HG02678 (cell line): ENCODE measurements at regions not wholly inside any gene's neighbourhood (a gene's known extent, or its start where the extent isn't known, plus 50 kb on each side); places are given as distances from the start of the nearest gene placed in this dataset.

ENCODE experiments used
- ATAC-seq: cut with Tn5 transposase; IDR thresholded peaks from one replicate; pipeline ENCODE4 v1.9.1; 2021; ENCODE audit warnings: mild to moderate bottlenecking, moderate library complexity; ENCODE audit not compliant: unreplicated experiment

DNA sequence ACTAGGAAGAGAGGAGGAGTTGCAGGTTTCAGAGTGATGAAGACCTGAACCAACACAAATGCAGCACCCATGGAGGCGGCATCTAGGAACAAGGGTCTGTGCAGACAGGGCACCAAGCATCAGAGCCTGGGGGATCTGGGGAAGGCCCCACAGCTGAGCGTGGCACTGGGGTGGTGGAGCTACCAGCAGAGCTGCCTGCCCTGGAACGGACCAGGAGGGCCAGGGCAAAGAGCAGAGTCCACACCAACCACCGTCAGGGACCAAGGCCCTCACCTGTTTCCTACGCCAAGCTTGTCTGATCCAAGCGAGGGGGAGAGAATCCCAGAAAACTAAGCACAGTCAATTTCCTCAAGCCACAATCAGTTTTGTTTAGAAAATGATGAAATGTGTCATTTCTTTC lies 79.0 kb upstream of the SYT6 start:
- no peak for ATAC-seq

DNA sequence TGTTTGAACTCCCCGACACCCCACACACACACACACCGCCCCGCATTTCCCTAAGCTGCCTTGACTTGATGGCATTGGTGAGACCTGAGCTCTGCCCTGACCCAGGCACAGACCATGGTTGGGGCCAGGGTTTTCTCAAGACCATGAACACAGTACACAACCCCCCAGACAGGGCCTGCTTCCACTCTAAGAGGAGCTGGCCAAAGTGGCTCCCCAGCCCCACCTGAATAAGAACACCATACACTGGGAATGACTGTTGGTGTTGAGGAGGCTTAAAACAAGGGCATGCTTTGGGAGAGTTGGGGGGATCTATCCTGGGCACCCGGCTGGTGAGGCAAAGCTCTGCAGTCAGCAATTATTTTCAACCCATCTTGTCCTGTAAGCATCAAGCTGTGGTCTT lies 77.6 kb upstream of the SYT6 start:
- no peak for ATAC-seq

- ATAC-seq: no peak
These were observed 75.7 kb upstream of the SYT6 start for GRCh38 chr1:114229368-114229767.

GRCh38 chr1:114227059-114227458 lies 73.4 kb upstream of the SYT6 start:
- ATAC-seq: no peak

GRCh38 chr1:114224196-114224907 lies 70.7 kb upstream of the SYT6 start:
- no peak for ATAC-seq

DNA sequence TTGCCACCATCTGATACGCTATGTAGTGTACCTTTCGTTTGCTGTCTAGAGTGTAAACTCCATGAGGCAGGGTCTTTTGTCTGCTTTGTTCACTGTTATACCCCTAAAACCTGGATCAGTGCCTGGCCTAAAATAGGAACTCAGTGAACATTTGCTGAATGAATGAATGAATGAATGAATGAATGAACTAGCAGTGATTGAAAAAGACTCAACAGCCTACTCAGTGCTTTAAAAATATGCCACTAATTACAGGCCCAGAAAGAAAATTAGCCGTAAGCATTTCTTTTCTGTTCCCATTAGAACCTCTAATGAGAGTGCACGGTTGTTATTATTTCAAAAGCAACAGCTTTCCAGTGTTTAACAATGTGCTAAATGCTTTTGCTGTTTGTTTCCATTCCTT lies 69.3 kb upstream of the SYT6 start:
- ATAC-seq: no peak

- ATAC-seq: no peak
These were observed 65.7 kb upstream of the SYT6 start for GRCh38 chr1:114219172-114219868.

- ATAC-seq: no peak
These were observed 64.9 kb upstream of the SYT6 start for GRCh38 chr1:114218361-114219171.

DNA sequence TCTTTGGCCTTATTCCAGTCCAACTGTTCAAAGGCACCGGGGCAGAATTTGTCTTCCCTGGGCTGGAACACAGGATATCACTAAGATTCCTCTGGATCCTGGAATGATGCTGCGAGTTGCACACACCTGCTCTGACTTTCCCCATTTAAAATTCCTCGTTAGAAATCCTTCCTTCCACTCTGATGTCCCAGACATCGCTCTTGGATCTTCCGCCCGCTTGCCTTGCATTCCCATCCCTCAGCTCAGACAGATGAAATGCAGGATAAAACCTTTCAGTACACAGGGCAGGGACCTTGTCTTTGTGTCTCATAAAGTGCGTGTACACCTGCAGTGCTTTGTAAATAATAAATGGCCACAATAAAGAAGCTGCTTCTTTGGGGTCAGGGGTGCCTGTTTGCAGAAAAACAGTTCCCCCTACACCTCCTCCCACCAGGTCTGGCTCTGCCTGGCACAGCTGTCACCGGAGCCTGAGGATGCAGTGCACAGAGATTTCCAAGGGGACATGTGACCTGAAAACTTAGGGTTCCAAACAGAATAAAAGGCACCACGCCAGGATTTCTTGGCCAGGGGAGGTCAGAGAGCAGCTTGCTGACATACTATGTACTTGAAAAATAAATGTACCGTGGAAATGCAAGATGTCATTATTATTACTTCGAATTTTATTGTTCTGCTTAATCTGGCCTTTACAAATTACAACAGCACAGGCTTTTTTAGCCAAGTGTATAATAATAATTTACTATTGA lies 62.9 kb upstream of the SYT6 start:
- ATAC-seq: no peak

DNA sequence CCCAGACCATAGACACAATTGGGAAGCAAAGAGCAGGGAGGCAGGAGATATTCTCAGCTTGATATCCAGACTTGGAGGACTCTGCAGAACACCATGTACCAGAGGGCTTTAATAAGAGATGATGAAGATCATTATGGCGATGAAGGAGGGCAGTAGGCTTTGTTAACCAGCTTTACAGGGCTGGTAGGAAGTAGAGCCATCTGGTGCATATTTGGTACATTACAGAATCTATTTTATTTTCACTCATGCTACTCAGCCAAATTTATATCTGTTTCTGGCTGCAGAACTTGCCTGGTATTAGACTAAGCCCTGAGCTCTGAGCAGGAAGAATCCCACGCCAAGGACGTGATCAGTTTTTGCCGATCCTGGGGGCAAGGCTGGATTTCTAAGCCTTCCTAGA lies 61.8 kb upstream of the SYT6 start:
- no peak for ATAC-seq

DNA sequence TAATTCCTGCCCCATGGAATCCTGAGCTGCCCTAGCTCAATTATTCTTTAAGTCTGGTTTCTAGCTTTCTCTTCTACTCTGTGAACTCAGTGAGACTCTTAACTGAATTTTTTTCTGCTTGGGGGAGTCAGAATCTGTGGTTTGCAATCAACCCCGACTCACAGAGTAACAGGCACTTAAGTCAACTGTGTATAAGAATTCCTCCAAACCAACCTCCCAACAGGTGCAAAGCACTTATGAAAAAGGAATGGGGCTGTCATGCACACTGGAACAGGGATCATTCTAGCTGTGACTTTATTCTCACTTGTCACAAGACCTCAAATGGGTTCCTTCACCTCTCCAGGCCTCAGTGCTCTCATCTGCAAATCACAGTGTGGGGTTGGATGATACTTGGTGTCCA lies 60.3 kb upstream of the SYT6 start:
- no peak for ATAC-seq

DNA sequence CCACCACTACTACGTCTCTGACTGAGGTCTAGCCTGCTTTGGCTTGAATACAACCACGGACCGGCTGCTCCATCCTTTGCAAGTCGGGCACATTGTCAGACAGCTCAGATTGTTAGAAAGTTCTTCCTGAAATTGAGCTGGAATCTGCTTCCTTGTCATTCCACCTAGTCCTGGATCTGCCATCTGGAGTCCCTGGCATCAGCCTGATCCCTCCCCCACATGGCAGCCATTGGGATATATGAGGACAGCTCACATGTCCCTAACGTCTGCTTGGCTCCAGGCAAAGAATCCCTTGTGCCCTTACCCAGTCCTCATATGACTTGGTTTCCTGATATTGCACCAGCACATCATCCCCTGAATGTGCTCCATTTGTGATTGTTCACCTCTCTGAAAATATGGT lies 56.3 kb upstream of the SYT6 start:
- no peak for ATAC-seq

GRCh38 chr1:114208714-114209113 lies 55.0 kb upstream of the SYT6 start:
- ATAC-seq: no peak

DNA sequence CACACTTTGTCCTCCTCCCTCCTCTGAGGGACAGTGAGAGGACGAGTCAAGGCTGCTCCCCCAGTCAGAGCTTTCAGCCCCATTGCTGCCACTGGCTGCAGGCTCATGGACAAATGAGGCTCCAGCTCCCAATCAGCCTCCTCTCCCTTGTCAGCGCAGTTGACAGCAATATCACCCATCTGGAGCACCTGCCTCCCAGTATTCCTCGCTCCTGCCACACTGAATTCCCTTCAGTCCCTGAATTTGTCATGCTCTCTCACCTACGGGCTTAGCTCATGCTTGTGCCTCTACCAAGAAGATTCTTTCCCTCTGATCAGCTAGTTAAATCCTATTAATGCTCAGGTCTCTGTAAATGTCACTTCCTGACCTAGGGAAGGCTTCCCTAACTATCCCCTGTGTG lies 54.4 kb upstream of the SYT6 start:
- ATAC-seq: no peak

- ATAC-seq: no peak
These were observed 54.0 kb upstream of the SYT6 start for GRCh38 chr1:114207635-114208034.

DNA sequence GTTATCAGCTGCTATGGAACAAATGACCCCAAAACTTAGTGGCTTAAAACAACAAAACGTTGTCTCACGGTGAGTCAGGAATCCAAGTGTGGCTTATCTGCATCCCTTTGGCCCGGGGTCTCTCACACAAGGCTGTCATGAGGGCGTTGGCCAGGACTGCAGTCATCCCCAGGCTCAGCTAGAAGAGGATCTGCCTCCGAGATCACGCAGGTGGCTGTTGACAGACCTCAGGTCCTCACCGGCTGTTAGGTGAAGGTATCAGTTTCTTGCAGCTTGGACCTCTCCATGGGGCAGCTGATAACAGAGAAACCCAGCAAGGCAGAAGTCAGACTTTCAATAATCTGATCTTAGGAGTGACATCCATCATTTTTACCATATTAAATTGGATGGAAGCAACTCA lies 52.7 kb upstream of the SYT6 start:
- no peak for ATAC-seq

- no peak for ATAC-seq
These were observed 50.0 kb upstream of the SYT6 start for GRCh38 chr1:114203595-114204128.
